HG03135 (cell line): ENCODE measurements at regions not wholly inside any gene's neighbourhood (a gene's known extent, or its start where the extent isn't known, plus 50 kb on each side); places are given as distances from the start of the nearest gene placed in this dataset.
"Not testable (repeated sequence)": the region's sequence is repeated elsewhere in the genome, so short reads cannot be mapped to it uniquely, and the experiment has no call there.

ENCODE experiments used
- ATAC-seq: cut with Tn5 transposase; IDR thresholded peaks from one replicate; pipeline ENCODE4 v1.9.1; 2021; ENCODE audit warnings: mild to moderate bottlenecking, moderate library complexity; ENCODE audit not compliant: unreplicated experiment

DNA sequence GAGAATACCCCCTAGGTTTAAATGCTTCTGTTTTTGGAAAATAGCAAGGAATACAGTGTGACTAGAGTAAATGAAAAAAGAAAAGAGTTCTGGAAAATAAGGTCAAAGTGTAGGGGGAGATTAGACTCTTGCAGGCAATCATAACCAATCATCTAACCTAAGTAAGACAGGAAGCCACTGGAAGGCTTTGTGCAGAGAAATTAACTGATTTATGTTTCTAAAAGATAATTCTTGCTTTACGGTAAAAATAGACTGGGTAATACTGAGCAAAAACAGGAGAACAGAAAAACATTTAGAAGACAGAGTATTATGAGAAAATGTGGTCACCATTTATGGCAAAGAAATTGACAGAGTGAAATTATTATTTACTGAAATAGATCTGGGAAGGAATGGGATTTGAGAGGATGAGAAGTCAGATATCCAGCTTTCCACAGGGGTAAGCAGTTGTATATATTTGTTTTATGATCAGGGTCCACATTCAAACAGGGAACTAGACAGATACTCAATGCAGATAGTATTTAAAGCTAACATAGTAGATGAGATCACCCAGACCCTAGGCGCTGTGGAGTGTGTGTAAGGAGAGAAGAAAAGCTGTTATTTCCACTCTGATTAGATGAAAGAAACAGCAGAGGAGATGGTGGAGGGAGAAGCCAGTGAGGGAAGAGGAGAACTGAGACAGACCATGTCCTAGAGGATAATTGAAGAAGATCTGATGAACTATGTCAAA, 1225.3 kb downstream of the CDH11 start:
- ATAC-seq, result no peak

DNA sequence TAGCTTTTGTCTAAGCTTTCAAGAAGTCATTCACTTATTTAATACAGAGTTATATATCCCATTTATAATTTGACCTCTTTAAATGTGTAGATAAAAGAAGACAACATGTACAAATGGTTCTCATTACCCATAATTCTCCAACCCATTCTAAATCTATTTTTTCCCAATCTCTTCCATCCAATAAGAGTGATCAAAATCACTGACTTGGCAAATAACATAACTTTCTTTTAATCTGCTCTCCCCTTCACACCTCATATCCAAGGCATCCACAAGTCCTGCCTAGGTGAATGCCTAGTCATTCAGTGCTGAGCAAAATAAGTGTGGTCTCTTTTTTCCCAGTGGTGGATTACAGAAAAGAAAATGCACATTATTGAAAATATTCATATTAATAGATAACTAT, 1231.1 kb downstream of the CDH11 start:
- ATAC-seq, result no peak

DNA sequence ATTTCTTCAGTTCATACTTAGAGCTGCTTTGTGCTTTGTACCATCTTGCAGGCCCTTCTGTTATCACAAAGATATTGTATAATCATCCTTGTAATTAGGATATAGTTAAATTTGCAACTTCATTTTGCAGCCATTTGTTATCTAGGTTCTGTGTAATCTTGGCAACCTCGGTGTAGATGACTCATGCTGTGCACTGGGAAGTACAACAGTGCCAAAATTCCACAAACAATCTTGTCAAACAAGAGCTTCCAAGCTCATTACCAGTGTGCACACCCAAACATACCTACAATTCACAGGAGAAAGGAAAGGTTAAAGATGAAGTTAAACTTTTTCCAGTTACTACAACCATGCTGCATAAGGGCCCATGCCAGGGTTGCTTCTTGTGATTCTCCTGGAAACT, 1231.8 kb downstream of the CDH11 start:
- no peak for ATAC-seq

DNA sequence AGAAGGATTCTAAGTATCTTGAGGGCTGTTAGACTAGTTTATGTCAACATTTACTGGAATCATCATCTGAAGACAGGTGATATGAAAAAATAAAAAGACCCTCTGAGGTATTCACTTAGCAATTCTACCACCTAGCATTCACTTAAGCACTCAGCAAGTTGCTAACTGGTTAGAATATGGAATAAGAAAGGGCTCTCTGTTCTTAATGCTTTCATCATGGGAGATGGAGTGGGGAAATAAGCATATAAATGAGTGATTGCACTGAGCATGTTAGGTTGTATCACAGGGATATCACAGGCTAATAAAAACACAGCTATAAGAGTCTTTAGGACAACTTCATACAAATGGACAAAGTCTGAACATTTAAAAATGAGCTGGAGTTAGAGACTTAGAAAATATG, 1238.8 kb downstream of the CDH11 start:
- ATAC-seq, result no peak

DNA sequence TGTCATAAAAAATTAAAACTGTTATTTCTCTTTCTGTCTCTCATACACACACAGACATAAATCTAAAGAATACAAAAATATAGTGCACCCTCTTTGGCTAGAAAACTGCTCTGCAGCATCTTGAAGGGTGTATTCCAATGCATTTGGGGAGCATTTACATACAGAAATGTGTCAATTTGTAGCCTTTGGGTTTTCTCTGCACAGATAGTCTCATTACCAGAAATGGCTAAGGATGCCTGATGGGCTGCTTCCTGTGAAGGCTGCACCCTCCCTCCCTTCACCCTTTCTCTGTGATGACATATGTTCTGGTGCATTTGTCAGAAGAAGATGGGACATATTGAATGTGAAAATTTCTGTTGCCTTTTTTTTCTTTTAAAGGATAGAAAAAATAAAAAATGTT, 1239.3 kb downstream of the CDH11 start:
- ATAC-seq, result no peak

DNA sequence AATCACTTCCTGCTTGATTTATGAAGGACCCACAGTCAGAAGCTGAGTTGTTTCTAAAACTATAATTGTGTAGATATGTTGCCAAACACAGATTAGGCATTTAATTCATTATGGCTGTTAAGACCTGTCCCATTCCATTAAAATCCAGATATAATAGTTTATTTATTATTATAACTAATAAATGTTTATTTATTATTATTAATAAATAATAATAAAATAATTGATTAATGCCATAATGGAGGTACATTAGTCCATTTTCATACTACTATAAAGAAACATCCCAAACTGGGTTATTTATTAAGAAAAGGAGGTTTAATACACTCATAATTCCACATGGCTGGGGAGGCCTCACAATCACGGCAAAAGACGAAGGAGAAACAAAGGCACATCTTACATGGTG, 1240.9 kb downstream of the CDH11 start:
- ATAC-seq, result no peak

DNA sequence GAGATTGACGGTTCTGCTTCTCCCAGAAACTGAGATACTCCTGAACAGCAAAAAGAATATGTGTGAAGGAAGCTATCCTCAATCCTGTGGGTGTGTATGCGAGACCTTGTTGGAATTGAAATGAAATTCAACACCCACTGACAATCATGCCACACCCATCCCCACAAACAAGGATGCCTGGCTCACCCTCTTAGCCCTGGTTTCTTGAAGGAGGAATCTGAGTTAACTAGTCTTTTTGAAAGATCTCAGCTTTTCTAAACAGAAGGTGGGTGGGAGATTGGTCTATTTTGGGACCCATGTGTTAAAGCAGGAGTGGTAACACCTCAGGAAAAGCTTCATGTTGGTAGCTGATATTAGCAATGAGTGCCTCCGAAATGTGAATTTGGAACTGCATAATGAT, 1244.5 kb downstream of the CDH11 start:
- ATAC-seq, result no peak

DNA sequence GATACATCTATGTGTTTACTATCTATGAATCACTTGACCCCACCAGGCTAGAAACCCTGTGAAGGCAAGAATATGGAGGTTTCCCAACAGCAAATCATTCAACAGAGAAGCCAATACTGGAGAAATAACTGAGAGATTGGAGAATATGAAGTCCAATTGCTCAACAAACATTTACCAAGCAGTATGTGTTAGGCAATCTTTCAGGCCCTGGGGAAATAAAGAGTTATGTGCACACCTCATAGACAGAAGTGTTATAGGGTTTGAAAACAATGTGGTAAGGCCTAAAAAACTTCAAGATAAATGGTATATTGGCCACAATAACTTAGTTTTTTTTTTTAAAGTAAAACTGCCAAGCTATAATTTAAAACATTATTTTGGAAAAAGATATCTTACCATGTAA, 1245.8 kb downstream of the CDH11 start:
- no peak for ATAC-seq

DNA sequence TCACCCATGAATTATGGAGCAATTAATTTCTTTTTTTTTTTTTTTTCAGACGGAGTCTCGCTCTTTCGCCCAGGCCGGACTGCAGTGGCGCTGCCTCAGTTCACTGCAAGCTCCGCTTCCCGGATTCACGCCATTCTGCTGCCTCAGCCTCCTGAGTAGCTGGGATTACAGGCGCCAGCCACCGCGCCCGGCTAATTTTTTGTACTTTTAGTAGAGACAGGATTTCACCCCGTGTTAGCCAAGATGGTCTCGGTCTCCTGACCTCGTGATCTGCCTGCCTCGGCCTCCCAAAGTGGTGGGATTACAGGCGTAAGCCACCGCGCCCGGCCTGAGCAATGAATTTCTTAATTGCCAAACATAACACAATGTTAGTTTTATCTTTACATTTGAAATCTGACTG, 1261.2 kb downstream of the CDH11 start:
- ATAC-seq, result not testable (repeated sequence)

DNA sequence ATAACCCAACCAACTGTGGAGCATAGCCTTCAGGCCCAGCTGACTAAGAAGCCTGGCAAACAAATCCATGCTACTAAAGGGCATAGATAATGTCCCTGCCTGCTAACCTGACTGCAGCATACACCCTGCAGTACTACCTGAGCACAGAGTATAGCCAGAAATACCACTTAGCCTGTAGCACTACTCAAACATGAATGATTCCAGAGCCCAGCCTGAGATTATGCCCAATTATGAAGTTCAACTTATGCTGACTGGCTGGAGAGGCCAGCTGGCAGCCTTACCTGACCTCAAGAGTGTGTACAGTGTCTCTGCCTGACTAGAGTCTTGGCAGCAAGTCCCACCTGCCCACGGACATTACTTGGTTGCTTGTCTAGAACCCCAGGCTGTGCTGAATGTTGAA, 1265.3 kb downstream of the CDH11 start:
- ATAC-seq, result no peak

DNA sequence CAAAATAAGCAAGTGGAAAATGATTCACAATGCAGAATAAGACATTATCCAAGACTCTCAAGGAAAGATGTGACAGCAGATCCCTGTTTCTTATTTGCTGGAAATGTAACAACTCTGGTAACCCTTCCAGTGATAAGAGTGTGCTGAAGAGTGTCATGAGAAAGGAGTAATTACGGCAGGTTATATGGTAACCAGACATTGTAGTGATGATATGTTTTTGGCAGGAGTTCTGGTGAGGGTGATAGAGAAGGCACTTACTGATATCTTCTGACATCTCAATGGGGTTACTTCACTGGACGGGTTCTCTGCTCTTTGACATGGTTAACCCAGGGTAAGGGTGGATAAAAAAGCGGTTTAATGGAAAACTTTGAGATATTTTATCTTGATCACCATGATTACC, 1270.9 kb downstream of the CDH11 start:
- ATAC-seq, result no peak

DNA sequence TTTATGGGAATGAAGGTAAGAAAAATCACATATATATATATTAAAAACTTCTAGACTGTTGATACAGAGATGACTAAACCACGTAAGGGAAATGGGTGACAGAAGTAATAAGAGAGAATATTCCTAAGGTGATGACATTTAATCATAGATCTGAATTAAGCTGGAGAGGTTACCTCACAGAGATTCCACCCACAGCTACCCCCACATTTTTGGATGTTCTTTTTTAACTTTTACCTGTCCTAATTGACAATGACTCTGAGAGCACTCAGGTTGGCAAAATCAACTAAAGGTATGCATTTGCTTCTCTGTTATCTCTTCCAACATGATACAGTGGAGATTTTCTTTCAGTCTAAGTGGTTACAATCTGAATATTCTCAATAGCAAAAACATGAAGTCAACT, 1280.6 kb downstream of the CDH11 start:
- no peak for ATAC-seq

DNA sequence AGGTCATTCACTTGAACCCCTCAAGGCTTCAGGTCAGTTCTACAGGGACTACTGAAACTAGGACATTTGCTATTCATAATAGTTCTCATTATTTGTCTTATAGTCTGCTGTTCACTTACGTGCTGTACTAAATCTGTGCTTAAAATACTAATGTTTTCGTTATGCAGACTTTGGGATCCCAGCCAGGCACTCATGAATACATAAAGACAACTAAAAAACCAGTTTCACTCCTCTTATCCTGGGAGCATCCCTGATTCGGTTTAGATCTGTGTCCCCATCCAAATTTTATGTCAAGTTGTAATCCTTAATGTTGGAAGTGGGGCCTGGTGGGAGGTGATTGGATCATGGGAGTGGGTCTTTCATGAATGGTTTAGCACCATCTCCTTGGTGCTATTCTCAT, 1291.8 kb downstream of the CDH11 start:
- ATAC-seq, result no peak

DNA sequence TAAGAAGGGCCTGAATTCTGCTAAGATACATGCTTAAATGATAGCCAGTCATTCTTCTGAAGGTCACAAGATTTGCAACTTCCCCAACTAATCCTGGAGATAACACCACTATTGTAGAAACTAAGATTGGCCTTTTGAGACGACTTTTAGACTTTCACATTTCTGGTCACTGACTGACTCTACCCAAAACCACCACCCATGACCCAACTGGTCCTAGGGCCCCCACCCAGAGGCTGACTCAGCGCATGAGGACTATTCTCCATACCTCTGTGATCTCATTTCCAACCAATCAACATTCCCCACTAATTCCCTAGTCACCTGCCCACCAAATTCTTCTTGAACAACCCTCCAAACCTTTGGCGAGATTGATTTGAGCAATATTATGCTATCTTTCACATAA, 1299.0 kb downstream of the CDH11 start:
- ATAC-seq, result no peak

DNA sequence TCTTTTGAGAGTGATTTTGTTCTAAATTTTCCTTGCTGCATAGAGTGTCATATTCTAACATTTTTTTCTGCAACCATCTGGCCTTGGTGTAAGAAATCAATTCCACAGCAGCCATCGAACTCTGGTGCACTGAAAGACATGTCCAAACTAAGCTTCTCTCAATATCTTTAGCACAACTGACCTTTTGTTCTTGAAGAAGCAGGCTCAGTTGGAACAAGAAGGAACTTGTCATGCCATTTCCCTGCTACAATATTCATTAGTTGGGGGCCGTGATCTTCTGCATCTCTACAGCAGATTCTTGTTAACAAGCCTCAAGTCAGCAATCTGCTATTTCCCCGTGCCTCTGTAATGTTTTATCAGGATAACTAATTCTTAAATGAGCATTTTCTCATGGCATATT, 1305.6 kb downstream of the CDH11 start:
- no peak for ATAC-seq

DNA sequence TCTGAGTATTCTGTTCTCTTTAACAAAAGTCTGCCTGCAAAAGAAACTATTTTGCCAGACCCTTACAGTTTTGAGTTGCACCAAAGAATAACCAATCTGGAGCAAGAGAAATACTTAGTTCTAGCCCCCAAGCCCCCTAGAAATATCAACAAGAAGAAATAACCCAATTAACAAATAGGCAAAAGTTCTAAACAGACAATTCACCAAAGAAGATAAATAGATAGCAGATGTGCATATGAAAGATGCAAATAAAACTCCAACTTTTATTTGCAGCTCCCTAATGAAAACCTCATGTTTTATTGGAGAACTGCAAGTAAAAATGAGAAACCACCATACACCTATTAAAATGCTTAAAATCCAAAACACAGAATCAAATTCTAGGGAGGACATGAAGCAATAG, 1308.0 kb downstream of the CDH11 start:
- no peak for ATAC-seq

DNA sequence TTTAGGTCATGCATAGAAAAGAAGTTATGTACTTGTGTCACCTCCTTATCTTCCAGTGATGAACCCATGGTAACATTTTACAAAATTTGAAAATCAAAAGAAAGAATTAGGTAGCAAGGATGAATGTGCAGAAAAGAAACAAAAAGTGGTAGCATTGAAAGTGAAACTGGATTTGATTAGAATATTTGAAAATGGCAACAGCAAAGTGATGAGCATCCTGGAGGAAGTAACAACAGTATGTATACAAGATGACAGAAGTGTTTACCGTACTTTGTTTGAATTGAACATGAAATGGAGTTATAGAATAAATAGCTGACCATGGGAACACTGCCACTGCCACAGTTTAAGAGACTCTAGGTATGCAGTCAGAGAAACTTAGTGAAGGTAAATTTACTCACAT, 1313.1 kb downstream of the CDH11 start:
- no peak for ATAC-seq

DNA sequence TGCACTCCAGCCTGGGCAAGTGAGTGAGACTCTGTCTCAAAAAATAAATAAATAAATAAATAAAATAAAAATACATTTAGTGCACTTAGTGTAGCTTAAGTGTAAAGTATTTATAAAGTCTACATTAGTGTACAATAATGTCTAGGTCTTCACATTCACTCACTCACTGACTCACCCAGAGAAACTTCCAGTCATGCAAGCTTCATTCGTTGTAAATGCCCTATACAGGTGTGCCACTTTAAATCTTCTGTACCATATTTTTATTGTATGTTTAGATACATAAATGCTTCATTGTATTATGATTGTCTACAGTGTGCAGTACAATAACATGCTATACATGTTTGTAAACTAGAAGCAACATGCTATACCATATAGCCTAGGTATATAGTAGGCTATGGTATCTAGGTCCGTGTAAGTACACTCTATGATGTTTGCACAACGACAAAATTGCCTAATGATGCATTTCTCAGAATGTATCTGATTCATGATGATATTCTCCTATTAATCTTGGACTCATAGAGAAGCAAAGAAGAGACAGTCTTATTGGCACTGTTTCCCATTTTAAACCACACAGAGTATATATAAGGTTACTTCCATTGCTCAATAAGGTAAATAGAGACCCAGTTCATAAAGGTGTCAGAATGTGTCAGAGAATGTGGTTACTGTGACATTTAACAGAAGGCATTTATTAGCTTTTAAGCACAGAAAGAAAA, 1314.9 kb downstream of the CDH11 start:
- no peak for ATAC-seq

DNA sequence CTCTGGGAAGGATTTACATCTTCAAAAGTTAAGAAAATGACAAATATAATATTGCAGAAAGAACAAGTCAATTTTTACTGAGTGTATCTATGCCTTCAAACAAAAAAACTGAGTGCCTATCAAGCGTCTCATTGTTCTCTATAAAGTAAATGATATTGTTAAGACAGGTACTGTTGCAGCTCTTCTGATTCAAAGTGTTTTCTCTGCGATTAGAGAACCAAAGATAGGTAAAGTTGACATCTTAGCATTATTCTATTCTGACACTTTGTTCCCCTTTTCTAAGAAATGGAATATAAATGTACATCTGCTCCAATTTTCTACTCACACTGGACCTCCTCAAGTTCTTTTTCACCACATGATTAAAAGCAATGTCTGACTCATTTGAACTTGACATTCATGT, 1317.7 kb downstream of the CDH11 start:
- ATAC-seq, result no peak

DNA sequence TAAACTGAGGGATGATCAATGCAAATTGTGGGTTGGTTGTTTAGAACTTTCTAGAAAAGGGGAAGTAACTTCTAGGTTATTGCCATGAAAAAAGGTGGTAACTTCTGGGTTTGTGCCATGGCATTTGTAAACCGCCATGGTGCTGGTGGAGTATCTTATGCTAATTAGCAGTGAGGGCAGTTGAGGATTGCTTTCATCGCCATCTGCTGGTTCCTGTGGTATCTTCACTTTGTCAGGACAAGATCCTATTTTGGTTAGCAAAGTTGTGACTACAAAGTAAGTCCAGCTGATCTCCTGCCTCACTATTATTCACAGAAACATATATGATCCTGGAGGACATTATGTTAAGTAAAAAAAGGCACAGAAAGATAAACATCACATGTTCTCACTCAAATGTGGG, 1332.3 kb downstream of the CDH11 start:
- no peak for ATAC-seq

DNA sequence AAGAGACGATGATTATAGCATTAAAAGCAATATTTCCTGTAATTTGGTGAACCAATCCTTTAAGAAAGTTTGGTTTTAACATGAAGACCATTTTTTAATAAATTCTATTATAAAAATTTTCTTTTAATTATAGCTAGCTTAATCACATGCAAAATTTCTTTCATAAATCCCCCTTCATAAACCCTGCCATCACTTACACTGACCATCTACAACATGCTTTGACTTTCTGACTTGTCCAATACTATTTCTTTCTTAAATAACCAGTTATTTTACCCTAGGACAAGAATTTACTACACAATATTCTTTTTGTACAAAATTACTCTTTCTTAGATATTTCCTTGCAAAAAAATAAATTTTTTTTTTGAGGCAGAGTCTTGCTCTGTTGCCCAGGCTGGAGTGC, 1334.8 kb downstream of the CDH11 start:
- ATAC-seq, result no peak

DNA sequence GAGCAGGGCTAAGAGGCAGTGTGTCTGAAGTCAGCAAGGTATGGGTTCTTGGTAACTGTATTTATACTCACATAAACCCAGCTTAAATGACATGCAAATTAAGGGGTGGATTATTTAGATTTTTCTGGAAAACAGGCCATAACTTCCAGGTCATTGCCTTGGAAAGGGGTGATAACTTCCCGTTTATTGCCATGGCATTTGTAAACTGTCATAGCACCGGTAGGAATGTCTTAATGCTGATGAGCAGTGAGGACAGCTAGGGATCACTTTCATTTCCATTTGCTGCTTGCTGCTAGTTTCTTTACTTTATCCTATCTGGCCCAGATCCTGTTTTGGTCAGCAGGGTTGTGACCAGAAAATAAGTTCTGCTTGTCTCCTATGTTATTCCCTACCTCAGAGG, 1336.7 kb downstream of the CDH11 start:
- no peak for ATAC-seq

DNA sequence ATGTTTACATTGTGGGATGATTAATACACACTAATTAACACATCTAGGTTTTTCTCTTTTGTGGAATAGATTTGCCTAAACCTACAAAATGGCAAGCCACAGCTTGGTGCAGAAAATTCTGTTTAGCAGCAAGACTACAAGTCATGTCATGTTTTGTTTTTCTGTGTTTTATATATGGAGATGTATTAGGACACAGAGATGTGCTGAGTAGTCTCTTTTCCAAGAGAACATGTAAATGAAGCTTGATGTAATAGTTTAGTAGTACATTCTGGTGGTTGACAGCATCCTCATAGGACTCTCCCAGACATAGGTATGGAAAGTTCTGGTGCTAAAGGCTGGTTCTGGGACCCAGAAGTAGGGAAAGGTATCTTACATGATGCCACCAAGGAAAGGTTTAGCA, 1345.4 kb downstream of the CDH11 start:
- no peak for ATAC-seq
